Esophagus squamous epithelium (tissue), 5 donors: ENCODE measurements at regions not wholly inside any gene's neighbourhood (a gene's known extent, or its start where the extent isn't known, plus 50 kb on each side); places are given as distances from the start of the nearest gene placed in this dataset.

Experiments used
- DNase-seq: peaks from one replicate; lab custom pipeline; 2025; lab: John Stamatoyannopoulos, UW
- H3K27ac ChIP-seq, 4 donors: fragments of 200-600 bp; sonication (generic); one replicate each; pipeline ENCODE4 v1.5.1; 2016 to 2019; ENCODE audit warnings: mild to moderate bottlenecking in 1 of 4
- H3K27me3 ChIP-seq, 4 donors: fragments of 200-600 bp; sonication (generic); 1 replicate in 3 of 4; 2 replicates in 1 of 4; pipeline versions ENCODE4 v1.5.1 to v1.6.0; 2017 to 2021; ENCODE audit warnings: antibody characterized with exemption in 1 of 4
- H3K36me3 ChIP-seq, 3 donors: fragments of 200-600 bp; sonication (generic); one replicate each; pipeline ENCODE4 v1.5.1; 2016 to 2019
- H3K4me1 ChIP-seq, 3 donors: fragments of 200-600 bp; sonication (generic); one replicate each; pipeline ENCODE4 v1.5.1; 2017 to 2019
- H3K4me3 ChIP-seq, 4 donors: fragments of 200-600 bp; sonication (generic); 1 replicate in 3 of 4; 2 replicates in 1 of 4; pipeline ENCODE4 v1.5.1; 2016 to 2019; ENCODE audit warnings: mild to moderate bottlenecking in 2 of 4, moderate library complexity in 1 of 4
- H3K9me3 ChIP-seq, 3 donors: fragments of 200-600 bp; sonication (generic); one replicate each; pipeline ENCODE4 v1.5.1; 2016 to 2019
- POLR2A ChIP-seq, 4 donors: fragments of 450-650 bp; IDR thresholded peaks; one replicate each; pipeline ENCODE4 v1.6.1; 2017; ENCODE audit warnings: antibody characterized with exemption in 4 of 4, mild to moderate bottlenecking in 4 of 4, moderate library complexity in 3 of 4
- WGBS, 2 donors: methylation state at CpG; one replicate each; pipeline ENCODE4 v1.1.5; 2018; 5-methylcytosine and 5-hydroxymethylcytosine counted together
- intact Hi-C: fragments of 100-400 bp; cut with DNase I; formaldehyde crosslinking; loops from one replicate; pipeline ENCODE4 v1.15.0; 2022
- TF ChIP-seq, protein P1 (sequence below), 6 experiments: fragments of 450-650 bp in 4 of 6; fragments of 200-600 bp in 2 of 6; sonication (generic) in 2 of 6; IDR thresholded peaks; one replicate each; pipeline ENCODE4 v1.5.1; 2016 to 2019; ENCODE audit warnings: antibody characterized with exemption in 6 of 6, mild to moderate bottlenecking in 4 of 6, moderate library complexity in 4 of 6
- donor health status: DM: yes; HTN: yes; CAD: no.

- WGBS, 2 donors = 57 to 58% methylated on average over 4 of the region's 4 CpGs
- intact Hi-C loops = no loop called here
- Histone ChIP-seq H3K4me1 (no peaks in the 10 kb centered on the region), H3K9me3 (peaks cover 0 to 3% (median 0%) of the 10 kb centered on the region in 3 donors), H3K27ac (no peak overlapping the region), H3K4me3 (no peak overlapping the region), H3K27me3 (no peaks in the 10 kb centered on the region), H3K36me3 (no peaks in the 10 kb centered on the region)
- DNase-seq = no peak
- no peak for TF ChIP-seq POLR2A (IDR thresholded peaks at IDR 0.05)
- TF ChIP-seq, protein P1, sequence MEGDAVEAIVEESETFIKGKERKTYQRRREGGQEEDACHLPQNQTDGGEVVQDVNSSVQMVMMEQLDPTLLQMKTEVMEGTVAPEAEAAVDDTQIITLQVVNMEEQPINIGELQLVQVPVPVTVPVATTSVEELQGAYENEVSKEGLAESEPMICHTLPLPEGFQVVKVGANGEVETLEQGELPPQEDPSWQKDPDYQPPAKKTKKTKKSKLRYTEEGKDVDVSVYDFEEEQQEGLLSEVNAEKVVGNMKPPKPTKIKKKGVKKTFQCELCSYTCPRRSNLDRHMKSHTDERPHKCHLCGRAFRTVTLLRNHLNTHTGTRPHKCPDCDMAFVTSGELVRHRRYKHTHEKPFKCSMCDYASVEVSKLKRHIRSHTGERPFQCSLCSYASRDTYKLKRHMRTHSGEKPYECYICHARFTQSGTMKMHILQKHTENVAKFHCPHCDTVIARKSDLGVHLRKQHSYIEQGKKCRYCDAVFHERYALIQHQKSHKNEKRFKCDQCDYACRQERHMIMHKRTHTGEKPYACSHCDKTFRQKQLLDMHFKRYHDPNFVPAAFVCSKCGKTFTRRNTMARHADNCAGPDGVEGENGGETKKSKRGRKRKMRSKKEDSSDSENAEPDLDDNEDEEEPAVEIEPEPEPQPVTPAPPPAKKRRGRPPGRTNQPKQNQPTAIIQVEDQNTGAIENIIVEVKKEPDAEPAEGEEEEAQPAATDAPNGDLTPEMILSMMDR (IDR thresholded peaks at IDR 0.05) = no peak
Observed at GRCh38 chr10:107899502-107900062, 735.1 kb upstream of the SORCS1 start.

DNA sequence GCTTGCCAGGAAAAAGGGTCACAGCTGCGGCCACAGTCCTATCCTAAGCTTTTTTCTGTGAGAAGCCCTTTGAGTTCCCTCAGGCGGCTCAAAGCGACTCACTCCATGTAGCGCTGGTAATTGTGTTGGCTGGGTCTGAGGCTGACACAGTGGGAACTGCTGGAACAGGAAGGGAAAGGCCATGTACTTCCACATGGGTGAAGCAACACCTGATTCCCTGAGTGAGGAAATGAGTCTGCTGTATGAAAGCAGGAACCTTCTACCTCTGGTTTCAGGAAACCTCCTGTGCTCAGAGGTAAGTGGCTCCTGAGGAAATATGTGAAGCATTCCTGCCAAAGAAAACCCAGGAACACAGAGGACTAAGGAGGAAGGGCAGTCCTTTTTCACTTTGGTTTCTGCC is 734.6 kb upstream of the SORCS1 start:
- Histone ChIP-seq H3K4me3 (no peak overlapping the region), H3K27me3 (no peaks in the 10 kb centered on the region), H3K27ac (no peak overlapping the region), H3K9me3 (peaks cover 0 to 3% (median 0%) of the 10 kb centered on the region in 3 donors), H3K4me1 (no peaks in the 10 kb centered on the region), H3K36me3 (no peaks in the 10 kb centered on the region)
- WGBS, 2 donors = 80 to 83% methylated on average over 1 of the region's 4 CpGs
- intact Hi-C loops = no loop called here
- no peak for TF ChIP-seq POLR2A (IDR thresholded peaks at IDR 0.05)
- TF ChIP-seq, protein P1 (IDR thresholded peaks at IDR 0.05) = no peak
- no peak for DNase-seq

GRCh38 chr10:107898392-107898791 is 733.9 kb upstream of the SORCS1 start:
- Histone ChIP-seq H3K36me3 (no peaks in the 10 kb centered on the region), H3K4me1 (no peaks in the 10 kb centered on the region), H3K4me3 (no peak overlapping the region), H3K27ac (no peak overlapping the region), H3K27me3 (no peaks in the 10 kb centered on the region), H3K9me3 (peaks cover 0 to 3% (median 0%) of the 10 kb centered on the region in 3 donors)
- intact Hi-C loops = no loop called here
- DNase-seq = no peak
- WGBS, 2 donors = 51 to 65% methylated on average over 4 of the region's 4 CpGs
- TF ChIP-seq POLR2A (IDR thresholded peaks at IDR 0.05) = no peak
- TF ChIP-seq, protein P1 (IDR thresholded peaks at IDR 0.05) = no peak

DNA sequence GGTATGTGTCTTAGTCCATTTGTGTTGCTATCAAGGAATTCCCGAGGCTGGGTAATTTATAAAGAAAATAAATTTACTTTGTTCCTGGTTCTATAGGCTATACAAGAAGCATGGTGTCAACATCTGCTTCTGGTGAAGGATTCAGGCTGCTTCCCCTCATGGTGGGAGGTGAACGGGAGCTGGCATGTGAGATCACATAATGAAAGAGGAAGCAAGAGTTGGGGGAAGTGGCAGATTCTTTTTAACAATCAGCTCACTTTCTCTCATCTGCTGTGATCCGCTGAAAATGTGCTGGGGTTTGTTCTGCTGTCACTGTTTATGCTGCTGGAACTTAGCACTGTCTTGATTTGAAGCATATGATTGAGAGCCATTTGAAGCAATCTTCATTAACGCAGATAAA is 730.0 kb upstream of the SORCS1 start:
- H3K27ac ChIP-seq = no peak overlapping the region
- intact Hi-C loops = no loop called here
- no peak for DNase-seq
- H3K27me3 ChIP-seq = no peaks in the 10 kb centered on the region
- no peak overlapping the region for H3K4me3 ChIP-seq
- whole genome bisulfite sequencing, 2 donors = 29 to 35% methylated on average over 4 of the region's 4 CpGs
- H3K9me3 ChIP-seq = no peaks in the 10 kb centered on the region
- H3K4me1 ChIP-seq = no peaks in the 10 kb centered on the region
- no peaks in the 10 kb centered on the region for H3K36me3 ChIP-seq
- TF ChIP-seq, protein P1 (IDR thresholded peaks at IDR 0.05) = no peak
- TF ChIP-seq POLR2A (IDR thresholded peaks at IDR 0.05) = no peak

- H3K27ac ChIP-seq = no peak overlapping the region
- intact Hi-C loops = no loop called here
- H3K4me3 ChIP-seq = no peak overlapping the region
- no peaks in the 10 kb centered on the region for H3K36me3 ChIP-seq
- H3K9me3 ChIP-seq = no peaks in the 10 kb centered on the region
- no peaks in the 10 kb centered on the region for H3K4me1 ChIP-seq
- TF ChIP-seq, protein P1 (IDR thresholded peaks at IDR 0.05) = no peak
- TF ChIP-seq POLR2A (IDR thresholded peaks at IDR 0.05) = no peak
- 35 to 36% methylated on average over 2 of the region's 2 CpGs for WGBS, 2 donors
- H3K27me3 ChIP-seq = no peaks in the 10 kb centered on the region
- no peak for DNase-seq
Observed at GRCh38 chr10:107889105-107889504, 724.6 kb upstream of the SORCS1 start.
